A172 (cell line): ENCODE measurements at regions not wholly inside any gene's neighbourhood (a gene's known extent, or its start where the extent isn't known, plus 50 kb on each side); places are given as distances from the start of the nearest gene placed in this dataset.

Experiments used
- DNase-seq: peaks from one replicate; pipeline ENCODE4 v3.0.0-alpha.2; 2015; ENCODE audit warnings: low spot score

GRCh38 chr10:4345877-4346646 lies 479.9 kb upstream of the AKR1E2 start:
- DNase-seq: no peak

DNA sequence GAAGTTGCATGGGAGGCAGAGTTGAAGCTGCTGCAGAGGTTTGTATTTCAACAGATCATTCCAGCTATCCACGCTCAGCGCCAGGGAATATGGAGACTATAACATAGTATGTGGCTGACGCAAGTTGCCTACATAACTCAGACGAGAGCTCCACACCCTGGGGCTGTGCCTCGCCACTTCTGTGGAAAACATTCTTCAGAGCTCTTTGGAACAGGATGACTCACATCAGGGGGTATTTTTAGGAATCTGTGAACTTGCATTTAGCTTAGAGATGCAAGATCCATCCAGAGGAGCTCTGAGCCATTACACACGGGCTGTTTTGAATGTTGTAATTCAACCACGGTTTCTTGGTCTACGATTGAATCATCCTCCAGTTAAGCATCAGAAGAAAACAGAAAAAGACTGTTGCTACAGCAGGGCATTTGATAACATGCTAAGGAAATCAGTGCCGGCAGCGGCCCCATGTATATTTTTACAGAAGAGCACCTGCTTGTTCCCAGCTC lies 481.5 kb upstream of the AKR1E2 start:
- DNase-seq: peak; percentile 95

DNA sequence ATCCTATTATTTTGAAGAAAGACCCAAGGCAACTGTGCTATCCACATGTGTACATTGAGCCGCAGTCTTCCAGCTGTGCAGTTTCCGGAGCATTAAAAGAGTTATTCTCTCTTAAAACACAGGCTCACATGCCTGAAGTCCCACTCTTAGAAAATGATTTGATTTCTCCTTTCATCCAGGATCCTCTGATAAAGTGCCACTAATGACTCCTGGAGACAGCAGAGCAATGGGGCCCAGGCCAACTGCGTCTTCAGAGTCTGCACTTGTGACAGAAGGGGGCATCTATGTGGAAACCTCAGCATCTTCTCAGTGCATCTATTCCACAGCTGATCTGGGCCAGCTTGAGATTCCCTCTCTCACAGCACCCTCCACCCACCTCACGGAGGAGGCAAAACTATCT lies 482.1 kb upstream of the AKR1E2 start:
- no peak for DNase-seq

- no peak for DNase-seq
These were observed 482.9 kb upstream of the AKR1E2 start for GRCh38 chr10:4343091-4343490.

DNA sequence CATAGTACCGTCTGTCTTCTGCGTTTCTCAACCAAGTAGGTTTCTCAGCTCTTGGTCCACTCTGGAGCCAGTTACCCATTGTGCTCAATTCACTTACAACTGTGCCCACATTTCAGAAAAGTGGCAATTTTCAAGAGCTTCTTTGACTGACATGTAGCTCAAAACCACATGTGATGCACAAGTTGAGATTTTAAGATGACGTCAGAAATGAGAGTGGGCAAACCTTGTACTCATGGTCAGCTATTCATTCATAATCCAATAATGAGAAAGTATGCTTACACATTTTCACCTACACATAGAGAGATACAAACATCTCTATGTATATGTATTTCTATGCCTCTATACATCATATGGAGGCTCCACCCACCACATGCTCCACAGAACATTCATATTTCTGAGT lies 487.2 kb upstream of the AKR1E2 start:
- DNase-seq: no peak

DNA sequence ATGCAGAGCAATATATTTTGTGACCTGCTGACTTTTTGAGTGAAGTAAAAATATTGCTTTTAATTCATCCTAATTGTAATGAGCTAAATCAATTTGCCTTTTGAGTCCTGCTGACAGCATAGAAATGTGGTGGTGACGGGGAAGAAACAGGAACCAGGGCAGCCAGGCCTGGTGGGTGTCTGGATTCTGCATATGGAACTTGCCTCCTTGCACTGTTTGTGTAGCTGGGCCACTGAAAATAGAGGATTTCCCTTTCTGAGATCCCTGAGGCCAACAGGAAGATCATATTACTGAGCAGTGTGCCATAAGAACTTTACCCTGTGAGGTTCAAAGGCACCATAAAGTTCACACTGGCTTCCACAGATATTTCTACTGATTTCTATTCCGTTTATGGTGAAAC lies 488.4 kb upstream of the AKR1E2 start:
- DNase-seq: no peak

DNA sequence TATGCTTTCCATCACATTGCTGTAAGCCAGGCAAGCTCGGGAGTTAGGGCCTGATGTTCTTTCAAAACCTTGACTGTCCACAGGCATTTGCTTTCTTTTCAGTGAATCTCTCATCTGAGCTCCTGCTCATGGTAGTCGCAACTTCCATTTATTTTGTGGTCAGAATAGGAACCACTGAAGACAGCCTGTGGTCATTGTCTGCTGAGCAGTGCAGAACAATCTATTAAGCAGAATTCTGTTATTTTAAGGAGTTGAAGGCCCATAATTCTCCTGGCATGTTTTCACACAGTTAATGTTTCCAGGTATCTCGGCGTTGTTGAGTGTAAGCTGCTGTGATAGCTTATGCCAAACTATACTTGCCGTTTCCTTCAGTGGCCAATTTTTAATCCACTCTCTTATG lies 491.1 kb upstream of the AKR1E2 start:
- DNase-seq: no peak

DNA sequence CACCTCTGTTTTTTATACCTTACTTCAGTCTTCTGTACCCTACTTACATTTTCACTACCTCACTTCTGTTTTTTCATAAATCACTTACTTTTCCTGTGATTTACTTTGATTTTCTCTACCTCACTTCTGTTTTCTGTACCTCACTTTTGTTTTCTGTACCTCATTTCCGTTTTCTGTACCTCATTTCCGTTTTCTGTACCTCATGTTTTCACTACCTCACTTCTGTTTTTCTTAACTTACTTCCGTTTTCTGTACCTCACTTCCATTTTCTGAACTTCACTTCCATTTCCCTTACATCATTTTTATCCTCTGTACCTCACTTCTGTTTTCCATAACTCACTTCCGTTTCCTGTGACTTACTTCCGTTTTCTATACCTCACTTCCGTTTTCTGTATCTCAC lies 492.0 kb upstream of the AKR1E2 start:
- DNase-seq: no peak

DNA sequence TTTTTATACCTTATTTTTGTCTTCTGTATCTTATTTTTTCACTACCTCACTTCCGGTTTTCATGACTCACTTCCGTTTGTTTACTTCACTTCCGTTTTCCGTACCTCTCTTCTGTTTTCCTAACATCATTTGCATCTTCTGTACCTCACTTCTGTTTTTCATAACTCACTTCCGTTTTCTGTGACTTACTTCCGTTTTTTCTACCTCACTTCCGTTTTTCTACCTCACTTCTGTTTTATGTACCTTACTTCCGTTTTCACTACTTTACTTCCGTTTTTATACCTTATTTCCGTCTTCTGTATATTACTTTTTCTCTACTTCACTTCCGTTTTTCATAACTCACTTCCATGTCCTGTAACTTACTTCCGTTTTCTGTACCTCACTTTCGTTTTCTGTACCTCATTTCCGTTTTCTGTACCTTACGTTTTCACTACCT lies 492.5 kb upstream of the AKR1E2 start:
- no peak for DNase-seq

DNA sequence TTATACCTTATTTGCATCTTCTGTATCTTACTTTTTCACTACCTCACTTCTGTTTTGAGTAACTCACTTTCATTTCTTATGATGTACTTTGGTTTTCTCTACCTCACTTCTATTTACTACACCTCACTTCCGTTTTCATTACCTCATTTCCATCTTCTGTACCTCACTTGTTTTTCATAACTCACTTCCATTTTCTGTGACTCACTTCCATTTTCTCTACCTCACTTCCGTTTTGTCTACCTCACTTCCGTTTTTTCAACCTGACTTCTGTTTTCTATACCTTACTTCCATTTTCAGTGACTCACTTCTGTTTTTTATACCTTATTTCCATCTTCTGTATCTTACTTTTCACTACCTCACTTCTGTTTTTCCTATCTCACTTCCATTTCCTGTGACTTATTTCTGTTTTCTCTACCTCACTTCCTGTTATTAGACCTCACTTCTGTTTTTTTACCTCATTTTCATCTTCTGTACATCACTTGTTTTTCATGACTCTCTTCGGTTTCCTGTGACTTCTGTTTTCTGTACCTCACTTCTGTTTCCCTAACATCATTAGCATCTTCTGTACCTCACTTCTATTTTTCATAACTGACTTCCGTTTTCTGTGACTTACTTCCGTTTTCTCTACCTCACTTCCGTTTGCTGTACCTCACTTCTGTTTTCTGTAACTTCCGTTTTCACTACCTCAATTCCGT lies 493.1 kb upstream of the AKR1E2 start:
- no peak for DNase-seq

GRCh38 chr10:4331150-4331549 lies 494.9 kb upstream of the AKR1E2 start:
- DNase-seq: no peak

- DNase-seq: no peak
These were observed 495.4 kb upstream of the AKR1E2 start for GRCh38 chr10:4330636-4331035.

GRCh38 chr10:4329225-4329624 lies 496.8 kb upstream of the AKR1E2 start:
- no peak for DNase-seq

- no peak for DNase-seq
These were observed 499.4 kb upstream of the AKR1E2 start for GRCh38 chr10:4326647-4327046.

- DNase-seq: no peak
These were observed 506.1 kb upstream of the AKR1E2 start for GRCh38 chr10:4319870-4320367.

DNA sequence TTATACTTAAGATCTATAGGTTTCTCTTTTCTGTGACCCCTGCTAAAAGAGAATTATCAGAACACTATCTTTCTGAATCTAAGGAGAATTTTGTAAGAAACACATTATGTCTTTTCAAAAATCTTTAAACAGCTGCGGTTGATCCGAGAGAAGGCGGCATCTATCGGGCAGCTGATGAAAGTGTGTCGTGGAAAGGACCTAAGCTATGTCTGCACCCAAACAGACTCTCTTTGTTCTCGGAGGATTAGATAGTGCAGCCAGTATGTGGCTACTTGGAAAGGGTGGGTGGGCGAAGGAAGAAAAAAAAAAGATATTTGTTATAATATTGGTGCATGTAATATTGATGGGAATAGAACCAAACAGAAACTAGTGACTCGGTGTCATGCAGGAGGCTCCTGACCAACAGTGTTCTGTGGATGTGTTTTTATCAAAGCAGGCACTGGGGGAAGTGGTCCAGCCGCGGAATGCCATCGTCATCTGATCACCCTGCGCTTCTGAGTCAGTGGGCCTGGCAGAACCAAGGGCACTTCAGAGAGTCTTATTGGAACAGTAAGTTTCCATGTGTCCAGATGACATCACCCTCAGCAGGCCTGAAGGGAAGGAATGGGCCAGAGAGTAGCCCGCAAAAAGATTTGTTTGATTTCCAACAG lies 509.7 kb upstream of the AKR1E2 start:
- peak; percentile 96 for DNase-seq

DNA sequence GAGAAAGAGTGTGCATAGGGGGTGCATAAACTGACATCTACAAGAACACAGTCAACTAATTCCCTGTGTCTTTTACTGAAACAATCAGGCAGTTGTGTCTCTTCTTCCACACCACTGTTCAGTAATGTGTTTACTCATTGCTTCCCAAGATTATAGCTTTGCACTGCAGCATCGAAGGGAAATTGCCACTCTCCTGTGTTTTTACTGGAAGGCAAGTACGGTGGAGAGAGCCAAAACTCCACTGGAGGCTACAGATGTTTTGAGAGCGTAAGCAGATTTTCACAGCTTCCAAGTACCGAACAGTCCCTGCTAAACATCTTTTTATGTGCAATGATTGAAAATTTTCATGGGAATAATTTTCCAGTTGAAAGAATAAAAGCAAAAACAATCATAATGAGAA lies 510.5 kb upstream of the AKR1E2 start:
- DNase-seq: peak; percentile 25

DNA sequence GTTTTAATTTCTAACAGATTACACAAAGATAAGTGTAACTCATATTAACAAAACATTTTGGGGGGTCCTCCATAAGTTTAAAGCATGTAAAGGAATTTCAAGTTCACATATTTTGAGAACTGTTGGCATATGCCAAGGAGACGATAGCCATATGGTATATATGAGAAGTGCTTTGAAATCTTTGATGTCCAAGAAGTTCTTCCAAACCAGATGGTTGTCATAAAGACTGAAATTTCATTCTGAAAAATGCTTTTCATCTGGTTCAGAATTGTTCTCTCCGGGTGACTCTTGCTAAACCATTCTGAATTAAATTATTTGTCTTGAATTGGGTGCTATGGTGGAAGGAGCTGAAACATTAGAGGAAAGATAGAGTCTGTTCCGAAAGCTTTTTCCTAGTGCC lies 513.0 kb upstream of the AKR1E2 start:
- no peak for DNase-seq

DNA sequence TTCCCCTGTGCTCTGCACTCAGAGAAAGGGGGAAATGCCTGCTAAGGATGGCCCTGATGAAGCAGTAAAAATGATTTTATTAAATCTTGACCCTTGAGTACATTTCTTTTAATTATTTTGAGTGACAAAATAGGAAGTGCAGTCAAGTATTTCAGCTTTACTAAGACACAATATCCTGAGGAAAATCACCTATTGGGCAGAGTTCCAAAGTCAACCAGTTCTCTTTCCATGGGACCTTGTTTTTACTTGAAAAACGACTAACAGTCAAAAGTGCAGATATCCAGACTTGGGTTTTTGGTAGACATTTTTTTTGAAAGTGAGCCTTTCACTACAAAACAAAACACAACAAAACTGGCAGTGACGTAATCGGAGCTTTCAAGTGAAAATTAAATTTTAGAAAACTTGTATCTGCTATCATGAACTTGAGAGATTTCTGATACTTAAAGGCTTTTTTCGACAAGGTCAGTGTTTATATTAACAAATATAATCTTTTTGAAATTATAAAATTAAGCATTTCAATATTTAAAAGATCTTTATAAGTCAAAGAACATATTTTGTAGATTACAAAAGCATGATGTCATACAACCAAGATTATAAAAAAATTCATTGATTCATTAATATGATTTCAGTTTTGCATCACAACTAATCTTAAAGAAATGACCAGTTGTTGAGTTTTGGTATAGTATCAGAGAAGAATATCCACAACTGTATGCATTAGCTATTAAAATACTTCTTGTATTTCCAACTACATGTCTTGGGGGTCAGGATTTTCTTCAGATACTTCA lies 513.8 kb upstream of the AKR1E2 start:
- DNase-seq: no peak

- DNase-seq: no peak
These were observed 515.8 kb upstream of the AKR1E2 start for GRCh38 chr10:4310172-4310571.

DNA sequence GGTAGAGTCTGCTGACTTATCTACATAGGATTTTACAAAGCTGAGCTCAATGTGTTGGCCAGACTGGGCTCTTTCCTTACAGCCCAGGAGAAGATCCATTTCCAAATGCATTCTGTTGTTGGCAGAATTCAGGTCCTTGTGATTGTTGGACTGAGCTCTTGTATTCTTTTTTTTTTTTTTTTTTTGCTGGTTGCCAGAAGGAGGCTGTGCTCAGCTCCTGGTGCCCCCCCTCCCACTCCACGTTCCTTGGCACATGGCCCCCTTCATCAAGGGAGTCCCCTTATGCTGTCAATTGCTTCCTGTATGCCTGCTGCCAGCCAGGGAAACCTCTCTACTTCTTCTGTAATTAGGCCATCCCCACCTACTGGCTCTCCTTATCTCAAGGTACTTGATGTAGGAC lies 518.1 kb upstream of the AKR1E2 start:
- no peak for DNase-seq

GRCh38 chr10:4306871-4307270 lies 519.1 kb upstream of the AKR1E2 start:
- no peak for DNase-seq
